GM12874 (cell line): ENCODE measurements at regions not wholly inside any gene's neighbourhood (a gene's known extent, or its start where the extent isn't known, plus 50 kb on each side); places are given as distances from the start of the nearest gene placed in this dataset.

Experiments
- TF ChIP-seq, protein P1 (sequence below): IDR thresholded peaks from 2 replicates; pipeline ENCODE4 v1.5.1; 2011; ENCODE audit warnings: low read depth, mild to moderate bottlenecking, control low read depth, low read length, moderate library complexity; ENCODE audit not compliant: insufficient read depth

DNA sequence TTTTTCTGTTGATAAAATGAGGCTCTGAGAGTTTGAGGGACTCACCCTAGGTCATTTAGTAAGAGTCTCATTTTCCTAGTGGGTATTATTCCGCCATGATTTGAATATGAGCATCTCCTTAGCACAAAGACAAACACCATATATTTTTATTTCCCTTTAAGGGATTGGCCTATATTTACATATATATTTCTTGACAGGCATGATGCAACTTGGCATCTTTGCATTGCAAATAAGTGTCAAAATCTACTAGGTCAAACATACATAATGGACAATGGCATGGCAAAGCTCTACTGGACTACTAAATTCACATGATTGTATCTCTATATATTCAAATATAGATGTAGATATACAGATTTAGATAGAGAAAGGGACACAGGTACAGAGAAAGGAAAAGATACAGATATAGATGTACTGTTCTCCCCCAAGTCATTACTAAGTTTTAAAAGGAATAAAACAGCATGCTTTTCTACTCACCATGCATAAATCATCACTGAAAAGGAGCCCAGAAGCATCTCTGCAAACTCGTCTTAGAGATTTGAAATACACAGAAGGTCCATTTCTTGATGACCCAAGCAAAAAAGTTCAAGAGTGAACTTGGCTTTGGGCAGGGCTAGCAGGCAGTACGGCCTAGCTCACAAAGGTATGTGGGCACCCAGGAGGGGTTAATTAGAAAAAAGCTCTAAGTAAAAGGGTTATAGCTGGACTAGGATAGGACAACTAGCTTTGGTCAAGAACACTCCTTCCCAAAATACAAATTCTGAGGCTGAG lies 495.8 kb downstream of the NTRK3 start:
- TF ChIP-seq, protein P1, sequence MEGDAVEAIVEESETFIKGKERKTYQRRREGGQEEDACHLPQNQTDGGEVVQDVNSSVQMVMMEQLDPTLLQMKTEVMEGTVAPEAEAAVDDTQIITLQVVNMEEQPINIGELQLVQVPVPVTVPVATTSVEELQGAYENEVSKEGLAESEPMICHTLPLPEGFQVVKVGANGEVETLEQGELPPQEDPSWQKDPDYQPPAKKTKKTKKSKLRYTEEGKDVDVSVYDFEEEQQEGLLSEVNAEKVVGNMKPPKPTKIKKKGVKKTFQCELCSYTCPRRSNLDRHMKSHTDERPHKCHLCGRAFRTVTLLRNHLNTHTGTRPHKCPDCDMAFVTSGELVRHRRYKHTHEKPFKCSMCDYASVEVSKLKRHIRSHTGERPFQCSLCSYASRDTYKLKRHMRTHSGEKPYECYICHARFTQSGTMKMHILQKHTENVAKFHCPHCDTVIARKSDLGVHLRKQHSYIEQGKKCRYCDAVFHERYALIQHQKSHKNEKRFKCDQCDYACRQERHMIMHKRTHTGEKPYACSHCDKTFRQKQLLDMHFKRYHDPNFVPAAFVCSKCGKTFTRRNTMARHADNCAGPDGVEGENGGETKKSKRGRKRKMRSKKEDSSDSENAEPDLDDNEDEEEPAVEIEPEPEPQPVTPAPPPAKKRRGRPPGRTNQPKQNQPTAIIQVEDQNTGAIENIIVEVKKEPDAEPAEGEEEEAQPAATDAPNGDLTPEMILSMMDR = no peak

DNA sequence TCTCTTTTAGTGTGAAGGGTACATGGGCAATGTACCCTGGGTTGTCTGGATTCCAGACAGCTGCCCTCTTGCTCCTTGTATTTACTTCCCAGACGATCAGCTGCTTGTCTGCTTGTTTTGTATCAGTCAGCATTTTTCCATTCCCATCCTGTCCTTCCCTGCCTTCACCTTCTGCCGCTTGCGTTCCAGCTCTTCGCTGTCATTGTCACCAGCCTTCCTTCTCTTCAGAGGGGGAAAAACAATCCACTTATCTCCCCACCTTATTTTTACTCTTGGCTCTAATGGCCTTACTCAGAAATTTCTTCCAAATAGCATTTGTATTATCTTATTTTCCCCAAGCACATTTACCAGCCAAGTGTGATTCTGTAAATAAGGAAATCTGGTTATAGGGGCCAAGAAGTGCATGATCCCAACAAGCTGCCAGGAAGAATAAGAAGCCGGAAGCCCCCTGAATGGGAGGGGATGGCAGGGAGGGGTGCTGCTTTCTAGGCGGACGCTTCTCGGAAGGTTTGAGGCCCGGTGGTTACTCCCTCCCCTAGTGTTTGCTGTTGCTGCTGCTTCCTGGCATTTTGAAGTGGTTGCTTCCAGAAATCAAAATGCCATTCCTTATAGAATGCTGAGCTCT lies 497.6 kb downstream of the NTRK3 start:
- TF ChIP-seq, protein P1 = no peak

DNA sequence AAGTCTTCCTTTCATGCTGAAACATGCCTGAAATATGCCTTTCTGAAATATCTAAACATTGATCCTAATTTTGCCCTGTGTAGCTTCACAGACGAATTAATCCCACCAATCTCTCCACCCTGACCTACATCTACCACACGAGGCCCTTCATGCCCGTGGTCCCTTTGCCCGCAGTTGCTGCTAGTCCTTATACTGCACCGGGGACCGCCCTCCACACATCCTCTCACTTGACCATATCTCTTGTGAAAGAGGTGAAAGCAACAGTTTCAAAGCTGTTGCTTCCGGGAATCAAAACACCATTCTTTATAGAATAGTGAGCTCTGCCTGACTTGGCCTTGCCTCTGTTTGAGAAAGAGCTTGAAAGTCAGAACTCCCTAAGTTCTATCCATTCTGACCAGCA lies 499.5 kb downstream of the NTRK3 start:
- TF ChIP-seq, protein P1 = no peak

DNA sequence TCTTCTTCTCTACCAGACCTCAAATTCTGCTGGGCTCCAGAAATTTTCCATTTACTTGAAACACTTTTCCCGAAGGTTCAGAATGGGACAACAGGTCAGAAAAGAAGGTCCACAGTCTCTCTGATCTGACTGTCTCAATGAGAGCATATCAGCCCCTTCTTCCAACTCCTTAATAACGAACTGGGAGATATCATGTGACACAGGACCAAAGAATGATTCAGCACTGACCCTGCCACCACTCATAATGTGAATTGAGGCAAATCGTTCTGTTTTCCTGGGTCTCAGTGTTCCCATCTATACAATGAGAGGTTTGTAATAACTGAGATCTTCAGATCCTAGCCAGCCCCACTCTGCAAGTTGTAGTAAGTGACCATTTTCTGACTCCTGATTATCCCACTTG lies 500.5 kb downstream of the NTRK3 start:
- TF ChIP-seq, protein P1 = no peak

DNA sequence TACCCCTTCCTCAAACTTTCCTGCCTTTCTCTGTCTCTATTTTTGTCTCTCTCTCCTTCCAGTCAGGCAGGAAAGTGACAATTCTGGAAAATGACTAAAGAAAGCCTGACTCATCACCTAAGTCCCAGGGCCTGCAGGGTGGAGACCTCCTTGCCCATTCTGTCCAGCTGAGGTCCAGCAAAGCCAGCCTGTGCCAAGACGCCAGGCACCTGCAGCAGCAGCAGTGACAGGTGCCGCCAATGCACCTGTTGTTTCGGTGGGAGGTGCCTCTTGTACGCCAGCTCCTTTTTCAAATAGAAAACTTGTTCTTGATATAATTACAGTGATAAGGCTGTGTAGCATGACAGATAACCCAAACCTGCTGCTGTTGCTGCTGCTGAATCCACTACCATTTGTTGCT lies 501.3 kb downstream of the NTRK3 start:
- TF ChIP-seq, protein P1 = no peak

DNA sequence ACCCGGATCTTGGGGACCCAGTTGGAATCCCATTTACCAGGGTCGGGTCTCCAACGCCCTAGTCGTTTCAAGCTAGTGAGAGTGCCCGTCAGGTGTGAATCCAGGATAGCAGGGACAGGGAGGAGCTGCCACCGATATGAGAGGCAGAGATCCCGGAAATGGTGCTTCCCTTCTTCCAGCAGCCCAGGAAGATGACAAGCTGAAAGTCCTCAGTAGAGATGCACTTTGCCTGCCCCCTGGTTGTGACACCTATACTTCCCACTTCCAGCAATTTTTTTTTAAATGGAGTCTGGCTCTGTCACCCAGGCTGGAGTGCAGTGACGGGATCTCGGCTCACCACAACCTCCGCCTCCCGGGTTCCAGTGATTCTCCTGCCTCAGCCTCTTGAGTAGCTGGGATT lies 503.0 kb downstream of the NTRK3 start:
- TF ChIP-seq, protein P1 = no peak

DNA sequence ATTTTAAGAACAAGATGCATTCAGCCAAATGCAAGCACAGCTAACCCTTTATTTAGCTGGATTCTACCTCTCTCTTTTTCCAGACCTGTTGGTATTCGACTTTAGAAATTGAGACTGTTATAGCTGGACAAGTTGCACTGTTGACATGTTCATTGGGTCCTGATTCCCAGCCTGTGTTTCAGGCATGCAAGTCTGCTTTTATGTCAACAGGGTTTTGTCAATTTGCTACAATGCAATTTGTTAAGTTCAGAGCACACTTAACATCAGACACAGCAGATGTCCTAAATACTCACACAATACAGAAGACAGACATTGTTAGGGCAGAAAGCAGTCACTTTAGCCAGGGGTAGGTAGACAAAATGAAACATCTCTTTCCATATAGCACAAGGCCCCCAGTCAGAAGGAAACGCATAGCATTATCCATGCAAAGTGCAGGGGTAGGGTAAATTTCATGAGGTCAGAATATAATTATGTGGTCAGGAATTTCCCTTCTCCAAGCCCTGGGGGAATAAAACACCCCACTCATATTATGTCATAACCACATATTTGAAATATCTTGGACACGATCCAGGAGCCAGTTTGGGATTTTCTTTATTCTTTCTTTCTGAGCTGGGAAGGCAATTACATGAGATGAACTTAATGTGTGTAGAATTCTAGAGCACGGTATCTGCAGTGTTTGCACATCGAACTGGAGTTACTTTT lies 504.1 kb downstream of the NTRK3 start:
- TF ChIP-seq, protein P1 = no peak
